ENCODE measurements at regions not wholly inside any gene's neighbourhood (a gene's known extent, or its start where the extent isn't known, plus 50 kb on each side); places are given as distances from the start of the nearest gene placed in this dataset.

- Histone ChIP-seq H3K27ac (ENCODE audit: low read depth, low read length) (no peak overlapping the region), H3K4ac (replicated peaks; ENCODE audit: insufficient read length, low read depth, low read length) (no peak overlapping the region), H4K91ac (replicated peaks; ENCODE audit: insufficient read length, low read length) (no peak overlapping the region), H3K9ac (replicated peaks in 1 of 4; ENCODE audit: extremely low read depth in 1 of 4, low read depth in 3 of 4, low read length in 3 of 4) (no peak overlapping the region), H4K20me1 (replicated peaks in 1 of 2; ENCODE audit: control insufficient read depth in 1 of 2, insufficient read depth in 2 of 2, low read length in 2 of 2) (no peaks in the 10 kb centered on the region), H3K23me2 (ENCODE audit: low read depth, low read length) (no peaks in the 10 kb centered on the region), H3K79me1 (ENCODE audit: low read depth, low read length) (no peaks in the 10 kb centered on the region), H2BK120ac (replicated peaks; ENCODE audit: low read depth, low read length) (no peak overlapping the region), H3K4me1 (replicated peaks in 1 of 4; ENCODE audit: control insufficient read depth in 3 of 4, insufficient read depth in 4 of 4, low read length in 3 of 4) (peaks cover 2 to 15% (median 7%) of the 10 kb centered on the region in 4 experiments; a peak in 4 of 7 replicates), H3K27me3 (replicated peaks in 1 of 4; ENCODE audit: control insufficient read depth in 3 of 4, extremely low read depth in 1 of 4, insufficient read depth in 3 of 4, low read length in 3 of 4) (no peaks in the 10 kb centered on the region), H3K18ac (ENCODE audit: extremely low read depth, low read length) (no peak overlapping the region), H3K23ac (ENCODE audit: insufficient read length) (no peak overlapping the region), H3K79me2 (ENCODE audit: control insufficient read depth in 1 of 2, insufficient read depth in 2 of 2, low read length in 2 of 2) (no peaks in the 10 kb centered on the region), H2AFZ (ENCODE audit: low read length) (no peak overlapping the region), H2BK12ac (ENCODE audit: low read depth, low read length) (no peak overlapping the region), H3K36me3 (ENCODE audit: control insufficient read depth in 2 of 4, insufficient read depth in 4 of 4, low read length in 3 of 4) (no peaks in the 10 kb centered on the region), H2AK5ac (ENCODE audit: low read depth, low read length) (no peak overlapping the region), H3K56ac (replicated peaks; ENCODE audit: insufficient read length, low read depth, low read length) (no peak overlapping the region), H4K5ac (ENCODE audit: insufficient read length, low read depth, low read length) (no peak overlapping the region), H3K14ac (ENCODE audit: insufficient read length) (no peak overlapping the region), H3K4me2 (ENCODE audit: insufficient read depth in 1 of 2, low read depth in 2 of 2, low read length in 2 of 2) (0 out of 4 replicates have a peak overlapping the region, but pooled peaks of 1 of the 2 experiments have one; percentile 22), H3K4me3 (ENCODE audit: extremely low read depth in 1 of 4, insufficient read depth in 2 of 4, low read depth in 3 of 4, low read length in 4 of 4) (0 out of 8 replicates have a peak overlapping the region, but pooled peaks of 1 of the 4 experiments have one; percentile 11), H2BK15ac (ENCODE audit: low read length) (no peak overlapping the region), H3K9me3 (ENCODE audit: insufficient read depth in 2 of 2, low read depth in 1 of 2, low read length in 1 of 2) (no peaks in the 10 kb centered on the region), H2BK5ac (ENCODE audit: low read depth, low read length) (no peak overlapping the region), H2BK20ac (ENCODE audit: low read length) (no peak overlapping the region), H4K8ac (ENCODE audit: extremely low read depth, insufficient read depth, low read length) (no peak overlapping the region)
- FAIRE-seq (no peak), DNase-seq (ENCODE audit: low read depth in 1 of 2, low spot score in 2 of 2) (no peak)
- ChIA-PET POLR2A (ENCODE audit: partially characterized antibody) (no interaction called here), CTCF (ENCODE audit: partially characterized antibody) (interaction anchor here (0.6 kb wide), 2 partner anchors 35 to 449 kb away, joined by 3 read pairs; no protein-coding TSS in a partner anchor)
- no peak for TF ChIP-seq SIN3A (conservative IDR thresholded peaks at IDR 0.05 in 1 of 2, IDR thresholded peaks at IDR 0.05 in 1 of 2; ENCODE audit: low read depth in 1 of 2, low read length in 2 of 2)
- no peak for TF ChIP-seq CREB1 (IDR thresholded peaks at IDR 0.05)
- TF ChIP-seq SP2 (IDR thresholded peaks at IDR 0.05; ENCODE audit: low read length), result no peak
- TF ChIP-seq CHD1 (IDR thresholded peaks at IDR 0.05; ENCODE audit: low read depth, low read length), result no peak
- no peak for TF ChIP-seq HDAC6 (IDR thresholded peaks at IDR 0.05; ENCODE audit: low read depth, low read length)
- no peak for TF ChIP-seq TAF1 (IDR thresholded peaks at IDR 0.05; ENCODE audit: low read depth, low read length)
- TF ChIP-seq RXRA (IDR thresholded peaks at IDR 0.05; ENCODE audit: insufficient read depth, low read depth, low read length), result no peak
- no peak for TF ChIP-seq JUN (IDR thresholded peaks at IDR 0.05; ENCODE audit: low read depth, low read length)
- TF ChIP-seq SP4 (IDR thresholded peaks at IDR 0.05; ENCODE audit: low read length), result no peak
- TF ChIP-seq USF2 (IDR thresholded peaks at IDR 0.05; ENCODE audit: low read length), result no peak
- TF ChIP-seq TCF12 (IDR thresholded peaks at IDR 0.05; ENCODE audit: low read depth, low read length), result no peak
- TF ChIP-seq CBX5 (IDR thresholded peaks at IDR 0.05; ENCODE audit: low read depth, low read length), result no peak
- no peak for TF ChIP-seq CEBPB (IDR thresholded peaks at IDR 0.05; ENCODE audit: low read depth, low read length)
- WGBS, 2 experiments (ENCODE audit: extremely low coverage in 1 of 2, insufficient coverage in 1 of 2, insufficient read length in 1 of 2, insufficient replicate concordance in 2 of 2, low coverage in 1 of 2, low lambda C conversion rate in 2 of 2, missing lambda C conversion rate in 1 of 2), result 76% methylated on average over 5 of the region's 5 CpGs; no CpG with 5 or more reads in 1 of the 2 experiments
These were observed 98.8 kb upstream of the COX10 start for GRCh38 chr17:13970531-13970930.

All from H1 (cell line).